ENCODE measurements at regions not wholly inside any gene's neighbourhood (a gene's known extent, or its start where the extent isn't known, plus 50 kb on each side); places are given as distances from the start of the nearest gene placed in this dataset.

DNA sequence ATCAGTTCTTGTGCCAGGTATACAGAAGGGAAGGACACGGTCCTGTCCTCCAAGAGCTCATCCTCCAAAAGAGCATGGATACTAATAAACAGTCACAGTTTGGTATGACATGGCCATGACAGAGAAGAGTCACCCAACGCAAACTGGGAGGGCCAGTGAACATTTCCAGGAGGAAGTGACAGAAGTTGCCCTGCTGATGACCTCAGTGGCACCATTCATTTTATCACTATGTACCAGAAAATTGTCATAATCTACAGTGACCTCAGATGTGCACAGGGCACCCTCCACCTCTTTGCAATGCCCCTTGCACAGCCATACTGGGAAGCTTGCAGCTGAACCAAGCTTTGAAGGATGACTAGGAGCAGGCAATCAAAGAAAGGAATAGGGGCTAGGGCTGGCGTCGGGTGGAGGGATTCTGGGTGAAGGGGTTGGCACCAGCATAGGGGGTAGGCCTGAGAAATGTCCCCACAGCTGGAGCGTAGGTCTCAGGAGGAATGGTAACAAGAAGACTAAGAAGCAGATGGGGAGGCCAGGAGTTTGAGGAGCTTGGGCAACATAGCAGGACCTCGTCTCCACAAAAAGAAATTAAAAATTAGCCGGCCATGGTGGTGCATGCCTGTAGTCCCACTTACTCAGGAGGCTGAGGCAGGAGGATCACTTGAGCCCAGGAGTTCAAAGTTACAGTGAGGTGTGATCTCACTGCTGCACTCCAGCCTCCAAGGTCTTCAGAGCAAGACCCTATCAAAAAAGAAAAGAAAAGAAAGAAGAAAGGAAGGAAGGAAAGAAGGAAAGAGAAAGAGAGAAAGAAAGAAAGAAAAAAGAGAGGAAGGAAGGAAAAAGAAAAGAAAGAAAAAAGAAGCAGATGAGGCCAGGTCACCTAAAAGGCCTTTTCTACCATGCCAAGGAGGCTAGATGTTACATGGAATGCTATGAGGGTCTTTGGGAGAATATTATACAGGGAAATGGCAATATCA lies 65.3 kb upstream of the SNX9 start:
- FAIRE-seq (no peak), DNase-seq (ENCODE audit: insufficient read length) (no peak)
- TF ChIP-seq POLR2AphosphoS5 (IDR thresholded peaks at IDR 0.05; ENCODE audit: low read depth, low read length), result no peak
- no peak for TF ChIP-seq TAF1 (IDR thresholded peaks at IDR 0.05; ENCODE audit: borderline replicate concordance, low read depth, low read length)
- no peak for TF ChIP-seq POLR2A (IDR thresholded peaks at IDR 0.05; ENCODE audit: low read depth, low read length)

DNA sequence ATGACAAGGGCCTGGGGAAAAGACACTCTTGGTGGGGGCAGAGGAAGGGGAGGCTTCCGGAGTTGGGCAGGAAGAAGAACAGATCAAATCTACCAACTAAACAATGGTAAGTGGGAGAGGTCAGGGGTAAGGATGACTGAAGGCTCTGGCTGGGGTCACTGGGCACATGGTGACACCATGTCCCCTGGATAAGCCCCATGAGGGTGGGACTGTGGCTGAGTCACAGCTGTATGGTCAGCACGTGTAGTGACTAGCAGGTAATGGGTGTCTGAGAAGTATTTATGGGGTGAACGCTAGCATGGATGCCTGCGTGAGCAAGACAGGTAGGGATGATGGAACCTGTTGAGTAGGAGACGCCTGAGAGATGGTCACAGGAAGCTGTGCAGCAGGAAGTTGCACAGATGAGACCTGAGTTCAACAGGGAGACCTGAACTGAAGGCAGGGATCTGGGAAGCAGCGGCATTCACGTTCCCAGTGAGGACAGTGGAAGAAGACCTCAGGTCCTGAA lies 64.5 kb upstream of the SNX9 start:
- FAIRE-seq, result no peak
- TF ChIP-seq POLR2A (IDR thresholded peaks at IDR 0.05; ENCODE audit: low read depth, low read length), result no peak
- TF ChIP-seq POLR2AphosphoS5 (IDR thresholded peaks at IDR 0.05; ENCODE audit: low read depth, low read length), result no peak
- no peak for TF ChIP-seq TAF1 (IDR thresholded peaks at IDR 0.05; ENCODE audit: borderline replicate concordance, low read depth, low read length)
- DNase-seq (ENCODE audit: insufficient read length), result no peak

DNA sequence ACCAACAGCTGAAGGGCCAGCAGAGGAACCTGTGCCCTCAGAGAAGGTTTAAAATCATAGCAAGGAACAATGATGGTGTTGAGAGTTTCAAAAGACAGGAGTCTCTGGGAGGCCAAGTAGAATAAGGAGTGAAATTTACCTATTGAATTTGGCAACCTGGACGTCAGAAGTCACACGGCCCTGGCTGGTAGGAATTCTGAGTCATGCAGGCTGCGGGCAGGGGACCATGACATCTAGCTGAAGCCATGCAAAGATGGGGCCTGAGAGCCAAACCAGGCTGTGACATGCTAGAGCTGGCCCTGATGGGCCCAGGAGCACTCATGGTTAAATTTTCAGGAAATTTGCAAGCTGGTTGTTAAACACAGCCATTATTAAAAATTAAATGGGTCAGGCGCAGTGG lies 64.0 kb upstream of the SNX9 start:
- TF ChIP-seq POLR2AphosphoS5 (IDR thresholded peaks at IDR 0.05; ENCODE audit: low read depth, low read length) (no peak), TAF1 (IDR thresholded peaks at IDR 0.05; ENCODE audit: borderline replicate concordance, low read depth, low read length) (no peak), POLR2A (IDR thresholded peaks at IDR 0.05; ENCODE audit: low read depth, low read length) (no peak)
- no peak for FAIRE-seq
- no peak for DNase-seq (ENCODE audit: insufficient read length)

DNA sequence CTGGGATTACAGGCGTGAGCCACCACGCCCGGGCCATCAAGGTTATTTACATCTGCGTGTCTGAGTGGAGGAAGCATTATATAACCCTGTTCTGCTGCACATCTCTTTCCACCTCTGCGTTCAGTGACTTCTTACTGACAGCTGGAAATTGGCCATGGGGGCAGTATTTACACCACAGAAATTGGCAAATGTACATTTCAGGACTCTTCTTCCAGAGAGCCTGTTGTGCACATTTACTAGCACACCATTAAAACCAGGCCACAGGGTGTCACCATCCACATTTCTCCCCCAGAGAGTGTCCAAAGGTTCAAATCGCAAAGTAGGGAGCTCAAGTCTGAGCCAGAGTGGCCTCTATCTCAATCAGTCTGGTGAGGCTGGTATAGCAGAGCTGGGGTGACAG lies 62.9 kb upstream of the SNX9 start:
- DNase-seq (ENCODE audit: insufficient read length) (no peak), FAIRE-seq (no peak)
- TF ChIP-seq POLR2AphosphoS5 (IDR thresholded peaks at IDR 0.05; ENCODE audit: low read depth, low read length) (no peak), TAF1 (IDR thresholded peaks at IDR 0.05; ENCODE audit: borderline replicate concordance, low read depth, low read length) (no peak), POLR2A (IDR thresholded peaks at IDR 0.05; ENCODE audit: low read depth, low read length) (no peak)

DNA sequence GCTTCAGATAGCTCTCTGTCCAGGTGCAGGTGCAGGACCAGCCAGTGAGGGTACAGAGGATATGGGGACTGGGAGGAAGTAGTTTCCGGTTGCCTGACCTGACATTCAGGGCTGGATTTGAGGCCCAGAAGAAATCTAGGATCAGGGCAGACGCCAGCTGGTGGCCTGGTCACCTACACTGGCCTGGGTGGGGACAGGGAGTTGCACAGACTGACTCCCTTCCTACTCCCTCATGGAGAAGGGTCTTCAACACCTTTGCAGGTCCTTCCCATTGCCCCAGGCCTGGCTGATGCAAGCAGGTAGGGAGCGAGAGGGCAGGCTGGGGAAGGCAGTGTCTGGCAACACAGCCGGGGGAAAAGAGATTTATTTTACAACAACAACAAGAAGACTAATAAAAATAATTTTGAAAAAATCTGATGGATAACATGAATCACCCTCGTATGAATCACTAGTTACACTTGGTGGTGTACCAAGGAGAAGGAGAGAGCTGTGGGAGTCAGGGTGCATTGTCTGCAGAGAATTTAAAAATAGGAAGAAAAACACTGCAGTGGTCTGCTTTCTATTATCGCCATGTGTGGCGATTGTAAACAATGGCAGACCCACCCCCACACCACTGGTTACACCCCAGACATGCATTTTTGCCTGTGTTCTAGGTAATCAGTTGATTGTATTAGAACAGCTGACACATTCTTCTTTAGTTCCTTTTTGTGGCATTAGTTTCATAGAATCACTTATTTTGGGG lies 62.3 kb upstream of the SNX9 start:
- DNase-seq (ENCODE audit: insufficient read length) (no peak), FAIRE-seq (no peak)
- TF ChIP-seq POLR2AphosphoS5 (IDR thresholded peaks at IDR 0.05; ENCODE audit: low read depth, low read length) (no peak), TAF1 (IDR thresholded peaks at IDR 0.05; ENCODE audit: borderline replicate concordance, low read depth, low read length) (no peak), POLR2A (IDR thresholded peaks at IDR 0.05; ENCODE audit: low read depth, low read length) (no peak)

DNA sequence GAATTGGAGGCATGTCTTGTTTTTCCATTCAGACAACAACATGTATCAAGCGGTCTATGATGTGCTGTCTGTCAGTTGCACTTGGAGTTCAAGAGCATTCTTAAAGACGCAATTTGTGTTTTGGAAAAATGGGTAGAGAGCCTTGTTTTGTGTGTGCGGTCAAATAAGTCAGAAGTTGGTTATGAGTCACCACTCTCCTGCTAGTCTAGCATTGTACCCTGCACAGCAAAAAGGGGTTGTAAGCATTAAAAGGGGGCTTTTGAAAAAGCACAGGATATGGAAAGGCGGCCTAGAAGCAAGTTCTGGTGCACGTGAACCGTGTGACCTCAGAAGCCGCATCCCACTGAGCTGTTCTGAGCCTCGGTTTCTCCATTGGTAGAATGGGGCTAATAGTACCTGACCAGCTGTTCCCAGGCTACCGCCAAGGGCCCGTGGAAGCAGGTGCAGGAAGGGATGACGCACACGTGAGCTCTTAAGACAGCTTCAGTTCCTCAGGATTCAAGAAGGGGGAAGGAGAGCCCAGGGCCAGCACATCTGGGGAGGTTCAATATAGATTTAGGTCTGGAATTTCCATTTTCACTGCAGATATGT lies 61.6 kb upstream of the SNX9 start:
- peak; percentile 30 for FAIRE-seq
- TF ChIP-seq TAF1 (IDR thresholded peaks at IDR 0.05; ENCODE audit: borderline replicate concordance, low read depth, low read length), result no peak
- TF ChIP-seq POLR2AphosphoS5 (IDR thresholded peaks at IDR 0.05; ENCODE audit: low read depth, low read length), result no peak
- no peak for TF ChIP-seq POLR2A (IDR thresholded peaks at IDR 0.05; ENCODE audit: low read depth, low read length)
- no peak for DNase-seq (ENCODE audit: insufficient read length)

DNA sequence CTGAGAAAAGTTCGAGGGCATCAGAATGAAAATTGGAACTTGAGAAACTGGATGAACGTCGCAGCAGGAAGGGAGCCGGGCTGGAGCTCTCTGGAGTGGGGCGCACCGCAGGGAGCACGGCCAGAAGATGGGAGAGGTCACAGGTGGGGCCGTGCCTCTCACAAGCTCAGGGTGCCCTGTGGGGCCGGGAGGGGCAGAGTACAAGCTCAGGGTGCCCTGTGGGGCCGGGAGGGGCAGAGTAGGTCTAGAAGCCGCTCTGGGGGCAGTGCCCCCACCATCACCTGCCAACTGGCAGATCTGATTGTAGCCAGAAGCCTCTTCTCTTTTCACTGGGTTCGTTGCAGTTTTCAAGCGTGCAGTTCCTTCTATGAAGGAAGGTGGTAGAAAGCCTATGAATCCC lies 61.1 kb upstream of the SNX9 start:
- TF ChIP-seq TAF1 (IDR thresholded peaks at IDR 0.05; ENCODE audit: borderline replicate concordance, low read depth, low read length), result no peak
- TF ChIP-seq POLR2A (IDR thresholded peaks at IDR 0.05; ENCODE audit: low read depth, low read length), result no peak
- DNase-seq (ENCODE audit: insufficient read length), result no peak
- FAIRE-seq, result no peak

DNA sequence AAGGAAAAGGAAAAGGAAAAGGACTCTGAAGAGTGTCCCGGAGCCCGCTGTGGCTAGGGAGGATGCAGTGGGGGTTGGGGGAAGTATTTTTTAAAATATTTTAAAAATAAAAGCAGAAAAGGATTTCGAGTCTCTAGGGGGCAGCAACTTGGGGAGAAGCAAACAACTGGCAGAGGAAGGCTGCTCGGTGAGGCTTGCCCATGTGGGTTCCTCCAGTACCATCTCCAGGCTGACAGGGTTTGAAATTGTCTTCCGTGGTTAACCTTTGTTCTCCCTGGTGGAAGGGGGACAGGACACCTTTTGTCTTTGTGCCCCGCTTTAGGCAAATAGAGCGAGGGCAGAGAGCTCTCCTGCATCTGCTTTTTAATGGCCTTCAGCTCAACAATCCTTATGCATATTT lies 60.4 kb upstream of the SNX9 start:
- DNase-seq (ENCODE audit: insufficient read length), result no peak
- TF ChIP-seq TAF1 (IDR thresholded peaks at IDR 0.05; ENCODE audit: borderline replicate concordance, low read depth, low read length), result no peak
- TF ChIP-seq POLR2AphosphoS5 (IDR thresholded peaks at IDR 0.05; ENCODE audit: low read depth, low read length), result no peak
- no peak for FAIRE-seq

DNA sequence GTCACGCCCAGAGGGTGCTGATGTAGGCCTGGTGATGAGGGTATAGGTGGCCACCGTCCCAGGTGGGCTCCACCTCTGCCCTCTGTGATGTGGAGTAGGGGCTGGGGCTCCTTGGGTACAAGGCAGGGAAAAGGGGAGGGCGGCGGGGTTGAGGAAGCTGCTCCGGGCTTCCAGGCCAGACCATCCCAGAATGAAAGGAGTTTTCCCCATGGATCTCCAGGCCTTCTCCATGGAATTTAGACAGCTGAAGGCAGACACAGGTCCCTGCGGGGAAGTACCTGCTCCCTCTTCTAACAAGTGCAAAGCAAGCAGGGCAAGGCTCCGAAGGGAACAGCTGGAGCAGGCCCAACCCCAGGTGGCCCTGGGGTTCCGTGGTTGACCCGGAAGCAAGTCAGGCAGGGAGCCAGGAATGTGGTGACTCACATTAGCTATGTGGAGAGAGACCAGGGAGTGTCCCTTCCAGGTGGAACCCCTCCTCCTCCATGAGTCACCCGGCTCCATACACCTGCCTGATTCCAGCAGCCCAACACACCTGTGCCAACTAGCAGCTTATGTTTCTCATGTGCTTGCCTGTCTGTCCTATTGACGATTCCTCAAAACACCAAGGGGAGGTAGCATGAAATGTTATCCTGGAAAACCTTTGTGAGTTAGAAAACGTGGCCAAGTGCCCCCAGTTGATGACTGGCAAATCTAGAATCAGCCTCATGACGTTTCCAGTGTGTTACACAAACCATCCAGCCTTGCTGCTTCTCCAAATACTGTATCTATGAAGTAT lies 59.7 kb upstream of the SNX9 start:
- TF ChIP-seq TAF1 (IDR thresholded peaks at IDR 0.05; ENCODE audit: borderline replicate concordance, low read depth, low read length), result no peak
- no peak for TF ChIP-seq POLR2A (IDR thresholded peaks at IDR 0.05; ENCODE audit: low read depth, low read length)
- no peak for TF ChIP-seq POLR2AphosphoS5 (IDR thresholded peaks at IDR 0.05; ENCODE audit: low read depth, low read length)
- DNase-seq (ENCODE audit: insufficient read length), result no peak
- FAIRE-seq, result peak; percentile 38

DNA sequence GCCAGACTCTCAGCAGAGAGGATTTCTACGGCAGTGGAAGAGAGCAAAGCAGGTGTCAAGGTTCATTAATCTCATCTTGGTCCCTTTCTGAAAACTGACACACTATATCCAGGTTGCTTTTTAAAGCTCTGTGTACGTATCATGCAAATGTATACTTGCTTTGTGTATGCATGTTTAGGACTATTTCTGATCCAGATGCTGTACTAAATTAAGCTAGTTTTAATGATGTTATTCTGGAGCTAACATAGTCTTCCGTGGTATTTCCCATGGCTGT lies 59.2 kb upstream of the SNX9 start:
- TF ChIP-seq TAF1 (IDR thresholded peaks at IDR 0.05; ENCODE audit: borderline replicate concordance, low read depth, low read length) (no peak), POLR2A (IDR thresholded peaks at IDR 0.05; ENCODE audit: low read depth, low read length) (no peak), POLR2AphosphoS5 (IDR thresholded peaks at IDR 0.05; ENCODE audit: low read depth, low read length) (no peak)
- DNase-seq (ENCODE audit: insufficient read length) (no peak), FAIRE-seq (no peak)
